Stimulated activated CD8-positive, alpha-beta memory T cell treated with anti-CD3 and anti-CD28 coated beads, Interleukin-7, amount 100 ng/mL, for 24 hours (primary cell): ENCODE measurements at regions not wholly inside any gene's neighbourhood (a gene's known extent, or its start where the extent isn't known, plus 50 kb on each side); places are given as distances from the start of the nearest gene placed in this dataset.

Experiments used
- DNase-seq: peaks from one replicate; pipeline ENCODE4 v3.0.0-alpha.2; 2020; ENCODE audit warnings: low read depth

- DNase-seq = no peak
Observed at GRCh38 chr2:145777914-145778313, 1258.0 kb upstream of the ZEB2 start.

DNA sequence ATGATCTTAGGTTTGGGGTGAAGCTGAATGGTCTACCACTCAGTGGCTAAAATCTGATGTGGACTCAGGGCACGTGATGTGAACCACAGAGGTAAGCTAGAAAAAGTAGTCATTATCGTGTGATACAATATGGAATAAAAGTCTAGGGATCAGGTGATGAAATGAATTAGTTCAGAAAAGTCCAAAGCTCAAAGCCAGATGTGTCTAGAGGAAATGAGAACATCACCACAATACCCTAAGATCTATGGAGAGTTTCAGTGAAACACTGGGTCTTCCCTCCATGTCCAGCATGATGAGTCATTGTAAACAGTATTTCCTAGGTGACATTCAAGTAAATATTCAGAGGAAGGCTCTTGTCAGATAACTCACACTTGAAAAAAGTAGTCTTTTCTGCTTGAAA, 1257.4 kb upstream of the ZEB2 start:
- no peak for DNase-seq

DNA sequence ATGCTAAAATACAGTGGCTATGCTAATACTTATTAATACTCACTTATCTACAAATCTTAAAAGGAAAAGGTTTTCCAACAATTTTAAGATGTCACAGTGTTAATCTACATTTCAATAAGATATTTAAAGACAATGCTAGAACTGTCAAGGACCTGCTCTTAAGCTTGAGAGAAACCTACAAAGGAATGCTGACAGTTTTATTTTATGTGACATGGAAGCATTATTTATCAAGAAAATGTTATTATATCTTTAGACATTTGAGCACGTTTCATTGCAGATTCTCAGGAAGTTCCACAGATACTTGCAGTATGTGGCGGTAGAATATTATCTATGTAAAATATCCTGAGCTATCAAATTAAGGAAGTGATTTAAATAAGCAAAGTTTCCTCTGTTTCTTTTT, 1255.7 kb upstream of the ZEB2 start:
- no peak for DNase-seq

DNA sequence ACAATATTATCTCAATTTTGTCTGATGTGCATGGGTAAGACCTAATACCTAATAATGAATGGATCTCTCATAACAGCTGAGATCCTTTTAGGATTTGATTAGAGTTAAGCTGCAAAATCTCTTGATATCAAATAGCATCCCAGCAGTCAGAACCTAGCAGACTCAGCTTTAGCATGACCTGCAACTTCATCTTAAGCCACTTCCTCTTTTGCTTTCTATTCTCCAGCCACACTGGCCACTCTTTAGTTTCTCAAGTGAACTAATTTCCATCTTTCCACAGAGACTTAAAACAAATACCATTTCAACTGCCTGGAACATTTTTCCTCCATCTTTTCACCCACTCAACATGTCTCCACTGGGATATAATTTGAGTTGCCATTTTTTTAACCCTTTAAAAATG, 1251.6 kb upstream of the ZEB2 start:
- DNase-seq = no peak

GRCh38 chr2:145769011-145769716, 1249.2 kb upstream of the ZEB2 start:
- DNase-seq = no peak

- DNase-seq = no peak
Observed at GRCh38 chr2:145765874-145766273, 1246.0 kb upstream of the ZEB2 start.

DNA sequence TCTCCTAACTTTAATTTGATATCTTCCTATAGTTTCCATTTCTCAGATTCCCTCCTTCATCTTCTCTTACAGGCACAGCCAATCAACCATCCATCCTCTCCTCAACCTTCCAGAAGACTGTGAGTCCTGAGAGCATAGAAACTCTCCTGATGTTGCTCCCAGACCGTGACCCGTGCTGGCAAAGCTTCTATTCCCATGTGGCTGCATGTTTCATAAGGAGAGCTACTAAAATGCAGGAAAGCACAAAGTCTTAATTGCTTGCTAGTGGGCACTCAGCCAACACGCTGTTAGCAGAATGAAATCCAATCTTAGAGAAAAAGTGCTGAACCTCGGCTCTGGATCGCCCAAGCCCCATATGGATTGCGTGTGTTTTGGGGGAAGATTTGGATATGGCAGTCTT, 1244.7 kb upstream of the ZEB2 start:
- DNase-seq = no peak

DNA sequence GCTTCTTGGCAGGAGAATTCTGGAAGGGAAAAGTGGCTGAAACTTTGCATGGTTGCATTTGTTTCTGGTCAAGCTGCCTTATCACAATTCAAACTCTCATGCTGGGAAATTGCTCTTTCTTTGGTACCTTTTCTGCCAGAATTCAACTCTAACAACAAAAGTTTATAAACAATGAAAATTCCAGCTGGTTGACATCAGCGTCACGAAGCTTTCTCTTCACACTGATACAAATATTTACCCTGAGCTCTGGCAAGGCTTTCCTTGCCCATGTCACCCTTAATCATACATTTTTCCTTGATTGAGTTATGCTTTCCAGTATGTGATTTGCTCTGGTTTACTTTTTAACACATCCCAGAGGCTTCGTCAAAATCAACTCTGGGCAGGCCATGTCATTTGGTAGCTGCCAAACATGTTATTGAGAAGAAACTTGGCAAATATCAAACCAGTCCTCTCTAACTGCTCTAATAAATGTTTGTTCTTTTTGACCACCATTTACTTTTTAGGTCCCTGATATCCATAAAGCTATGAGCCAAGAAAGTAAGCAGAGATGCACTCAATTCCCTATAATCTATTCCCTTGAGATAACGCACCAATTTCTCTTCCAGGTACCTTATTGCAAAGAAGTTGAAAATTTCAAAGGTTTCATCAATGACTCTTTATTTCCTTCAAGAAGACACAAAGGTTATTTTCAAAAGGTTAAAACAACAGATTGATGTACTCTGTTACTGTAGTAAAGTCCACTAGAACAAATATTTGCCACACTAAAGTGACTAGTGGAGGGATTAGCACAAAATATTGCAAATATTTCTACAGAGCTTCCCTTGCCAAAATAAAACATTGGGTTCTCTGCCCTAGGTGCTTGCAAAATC, 1241.1 kb upstream of the ZEB2 start:
- no peak for DNase-seq

DNA sequence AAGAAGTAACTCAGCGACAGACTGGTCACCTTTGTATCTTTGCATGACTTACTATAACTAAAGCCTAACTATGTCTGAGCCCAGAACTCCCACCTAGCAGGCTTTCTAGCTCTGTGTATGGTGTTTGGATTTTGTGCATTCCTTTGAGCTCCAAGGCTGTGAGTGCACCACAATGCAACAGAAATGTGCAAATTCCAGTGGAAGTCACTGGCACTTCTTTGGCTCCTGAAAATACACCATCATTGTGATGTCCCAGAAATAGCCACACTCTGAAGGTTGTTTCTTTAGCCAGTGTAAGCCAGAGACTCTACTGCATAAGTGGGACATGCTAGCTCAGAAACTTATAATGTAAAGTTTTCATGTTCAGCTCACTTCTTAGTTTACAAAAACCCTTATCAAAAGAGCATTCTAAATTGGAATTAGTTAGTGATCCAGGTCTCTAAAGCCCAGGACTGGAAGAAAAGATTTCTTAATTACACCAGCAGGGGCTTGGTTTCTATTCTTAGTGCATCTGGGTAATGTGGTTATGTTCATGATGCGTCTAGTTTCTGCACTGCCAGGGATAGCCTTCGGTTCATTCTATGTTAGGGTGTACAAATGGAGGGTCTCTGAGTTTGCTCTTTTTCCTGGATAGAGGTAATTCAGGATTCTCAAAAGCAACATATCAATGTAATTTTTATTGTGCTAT, 1239.5 kb upstream of the ZEB2 start:
- no peak for DNase-seq

- no peak for DNase-seq
Observed at GRCh38 chr2:145757503-145758246, 1237.8 kb upstream of the ZEB2 start.

DNA sequence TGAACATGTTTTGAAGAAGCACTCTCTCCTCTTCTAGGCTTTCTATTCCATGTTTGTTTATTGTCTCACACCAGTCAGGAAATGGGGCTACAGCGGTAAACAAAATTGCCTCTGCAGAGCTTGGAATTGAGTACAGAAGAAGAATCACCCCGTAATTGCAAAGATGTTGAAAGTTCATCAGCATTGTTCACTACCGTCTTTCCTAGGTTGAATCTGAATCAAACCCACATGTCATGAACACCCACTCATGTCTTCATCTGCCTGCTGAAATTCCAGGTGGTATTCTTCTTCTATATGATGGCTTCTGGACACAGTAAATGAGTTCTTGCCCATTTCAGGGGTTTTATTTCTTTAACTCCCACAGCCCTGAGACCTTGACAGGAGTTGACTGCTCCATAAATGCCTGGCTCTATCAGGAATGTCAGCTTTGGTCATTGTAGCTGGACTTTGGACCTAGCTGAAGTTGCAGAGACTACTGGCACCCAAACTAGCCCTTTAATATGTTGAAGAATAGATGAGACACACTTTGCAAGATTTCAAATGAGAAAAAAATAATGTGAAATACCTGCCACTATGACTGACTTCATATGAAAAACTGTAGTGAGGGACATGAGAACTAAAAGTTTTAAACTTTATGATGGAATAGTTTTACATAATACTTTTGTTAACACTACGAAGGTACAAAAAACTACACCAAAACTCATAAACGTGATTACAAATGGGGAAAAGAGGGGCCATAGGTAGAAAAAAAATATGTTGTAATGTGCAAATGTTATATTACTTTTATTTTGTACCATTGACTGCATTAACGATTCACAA, 1235.3 kb upstream of the ZEB2 start:
- DNase-seq = no peak

DNA sequence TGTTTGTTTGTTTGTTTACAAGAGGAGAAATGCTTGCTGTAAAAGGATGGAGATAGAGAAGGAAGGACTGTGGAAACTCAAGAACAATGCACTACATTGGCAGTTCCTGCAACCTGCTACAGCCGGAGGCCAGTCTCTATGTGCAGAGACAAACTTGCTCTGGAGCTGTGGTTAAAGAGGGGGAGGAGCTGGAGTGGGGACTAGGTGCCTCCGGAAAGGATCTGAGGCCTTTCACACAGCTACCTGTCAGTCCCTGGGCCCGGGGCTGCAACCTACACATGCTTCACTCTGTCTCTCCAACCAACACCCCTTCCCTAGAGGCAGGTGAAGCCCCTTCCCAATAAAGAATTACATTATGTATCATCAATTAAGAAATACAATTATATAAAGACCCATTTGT, 1234.0 kb upstream of the ZEB2 start:
- DNase-seq = no peak

- no peak for DNase-seq
Observed at GRCh38 chr2:145753041-145753608, 1233.2 kb upstream of the ZEB2 start.

- DNase-seq = no peak
Observed at GRCh38 chr2:145752091-145752806, 1232.3 kb upstream of the ZEB2 start.

DNA sequence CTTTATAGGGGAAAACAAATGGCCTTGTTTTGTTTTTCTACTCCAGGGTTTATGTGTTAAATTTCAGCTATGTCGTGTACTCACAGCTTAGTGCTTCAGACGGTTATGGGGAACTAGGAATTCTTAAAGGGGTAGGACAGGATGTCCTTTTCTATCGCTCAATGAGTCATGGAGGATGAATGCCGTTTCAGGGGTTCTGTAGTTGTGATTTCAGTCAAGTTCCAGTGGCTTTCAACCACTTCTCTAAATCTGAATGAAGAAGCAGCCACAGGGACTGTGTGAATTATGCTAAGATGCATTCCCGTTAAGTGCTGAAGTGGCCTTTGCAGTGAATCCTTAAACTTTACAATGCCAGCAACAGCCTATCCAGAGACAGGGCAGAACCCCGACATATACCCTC, 1231.7 kb upstream of the ZEB2 start:
- no peak for DNase-seq

DNA sequence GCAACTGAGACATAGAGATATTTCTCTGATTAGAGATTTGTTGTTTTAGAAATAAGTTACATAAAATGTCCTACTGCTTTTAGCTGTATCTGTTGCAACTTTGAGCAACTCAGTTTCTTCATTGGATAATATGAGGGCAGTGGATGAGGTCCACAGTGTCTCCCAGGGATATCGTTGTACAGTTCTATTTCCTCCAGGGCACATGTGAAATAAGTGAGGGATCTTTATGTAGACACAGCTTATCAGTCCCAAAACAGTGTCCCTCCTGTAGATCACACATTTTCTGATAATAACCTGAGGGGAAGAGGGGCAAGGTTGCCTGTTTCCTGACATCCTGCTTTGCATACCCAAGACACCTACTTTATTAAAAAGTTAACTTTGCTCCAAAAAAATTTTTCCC, 1231.2 kb upstream of the ZEB2 start:
- no peak for DNase-seq

GRCh38 chr2:145750612-145751011, 1230.7 kb upstream of the ZEB2 start:
- no peak for DNase-seq

DNA sequence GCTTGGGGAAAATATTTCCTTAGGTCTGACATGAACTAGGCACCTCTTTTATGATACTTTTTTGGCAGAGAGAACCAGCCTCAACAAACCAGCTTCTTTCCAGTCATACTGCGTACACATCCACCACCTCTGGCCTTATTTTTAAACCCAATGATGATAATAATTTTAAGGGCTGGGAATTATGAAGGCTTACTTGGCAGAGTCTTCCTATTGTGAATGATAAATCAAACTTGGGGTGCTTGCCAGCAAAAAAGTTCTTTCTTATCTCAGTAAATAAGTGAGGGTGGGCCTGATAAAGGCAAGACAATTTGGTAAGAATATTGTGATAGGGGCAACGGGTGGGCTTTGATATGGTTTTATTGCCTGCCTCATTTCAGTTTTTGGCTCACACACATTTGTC, 1230.2 kb upstream of the ZEB2 start:
- DNase-seq = no peak

DNA sequence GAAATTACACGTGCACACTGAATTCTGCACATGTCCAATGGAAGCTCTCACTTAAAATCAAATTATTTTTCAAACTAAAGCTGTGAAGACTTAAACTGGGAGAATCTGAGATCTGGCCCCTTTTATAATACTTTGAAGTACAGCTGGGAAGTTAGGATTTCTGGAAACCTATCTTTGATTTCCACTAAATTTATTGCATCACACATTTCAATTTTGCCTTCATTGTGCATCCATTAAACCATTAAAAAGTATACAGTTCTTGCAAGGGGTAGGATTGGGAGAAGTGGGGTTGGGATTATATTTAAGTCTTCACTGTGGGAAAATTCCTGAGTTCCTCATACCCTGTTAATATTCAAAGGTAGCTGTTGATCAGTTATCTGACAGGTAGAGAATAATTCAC, 1229.6 kb upstream of the ZEB2 start:
- no peak for DNase-seq

- no peak for DNase-seq
Observed at GRCh38 chr2:145748927-145749326, 1229.0 kb upstream of the ZEB2 start.
